Neural cell (in vitro differentiated cells): ENCODE measurements at regions not wholly inside any gene's neighbourhood (a gene's known extent, or its start where the extent isn't known, plus 50 kb on each side); places are given as distances from the start of the nearest gene placed in this dataset.
"Not testable (repeated sequence)": the region's sequence is repeated elsewhere in the genome, so short reads cannot be mapped to it uniquely, and the experiment has no call there.

ENCODE experiments used
- CTCF ChIP-seq: fragments of 450-650 bp; IDR thresholded peaks from 2 replicates; pipeline ENCODE4 v1.5.1; 2014; ENCODE audit warnings: antibody characterized with exemption, mild to moderate bottlenecking, moderate library complexity; ENCODE audit not compliant: poor library complexity, severe bottlenecking
- POLR2AphosphoS5 ChIP-seq: IDR thresholded peaks from 2 replicates; pipeline ENCODE4 v1.6.1; 2012
- RAD21 ChIP-seq: fragments of 450-650 bp; conservative IDR thresholded peaks from 2 replicates; pipeline ENCODE4 v1.6.1; 2014; ENCODE audit warnings: antibody characterized with exemption, mild to moderate bottlenecking, moderate library complexity
- SMC3 ChIP-seq: fragments of 450-650 bp; conservative IDR thresholded peaks from 2 replicates; pipeline ENCODE4 v1.6.1; 2014; ENCODE audit warnings: antibody characterized with exemption, mild to moderate bottlenecking, moderate library complexity; ENCODE audit not compliant: poor library complexity
- TAF1 ChIP-seq: IDR thresholded peaks from 2 replicates; pipeline ENCODE4 v1.6.1; 2012; ENCODE audit warnings: low read depth

DNA sequence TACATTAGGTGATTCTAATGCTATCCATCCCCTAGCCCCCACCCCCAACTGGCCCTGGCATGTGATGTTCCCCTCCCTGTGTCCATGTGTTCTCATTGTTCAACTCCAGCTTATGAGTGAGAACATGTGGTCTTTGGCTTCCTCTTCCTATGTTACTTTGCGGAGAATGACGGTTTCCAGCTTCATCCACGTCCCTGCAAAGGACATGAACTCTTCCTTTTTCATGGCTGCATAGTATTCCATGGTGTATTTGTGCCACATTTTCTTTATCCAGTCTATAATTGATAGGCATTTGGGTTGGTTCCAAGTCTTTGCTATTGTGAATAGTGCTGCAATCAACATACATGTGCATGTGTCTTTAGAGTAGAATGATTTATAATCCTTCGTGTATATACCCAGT is 200.7 kb downstream of the NAF1 start:
- not testable (repeated sequence) for TF ChIP-seq SMC3, CTCF, RAD21, TAF1, POLR2AphosphoS5
